H9 (cell line): ENCODE measurements at regions not wholly inside any gene's neighbourhood (a gene's known extent, or its start where the extent isn't known, plus 50 kb on each side); places are given as distances from the start of the nearest gene placed in this dataset.

Experiments
- DNase-seq: peaks from one replicate; pipeline ENCODE4 v3.0.0-alpha.2; 2017
- H2AFZ ChIP-seq: one replicate; pipeline ENCODE4 v1.6.1; 2013; ENCODE audit warnings: mild to moderate bottlenecking, low read length, control low read depth, moderate library complexity
- H2AK5ac ChIP-seq: 2 replicates; pipeline ENCODE4 v1.6.1; 2013; ENCODE audit warnings: low read length, control low read depth, mixed read lengths; ENCODE audit not compliant: insufficient read length
- H2BK120ac ChIP-seq: one replicate; pipeline ENCODE4 v1.6.1; 2013; ENCODE audit warnings: low read depth, mild to moderate bottlenecking, low read length, control low read depth, inconsistent platforms; ENCODE audit not compliant: poor library complexity, severe bottlenecking
- H2BK12ac ChIP-seq: 2 replicates; pipeline ENCODE4 v1.6.1; 2013; ENCODE audit warnings: low read length, control low read depth, mixed read lengths, low read depth; ENCODE audit not compliant: insufficient read length
- H2BK15ac ChIP-seq: 2 replicates; pipeline ENCODE4 v1.6.1; 2013; ENCODE audit warnings: low read depth, low read length, control low read depth
- H2BK20ac ChIP-seq: one replicate; pipeline ENCODE4 v1.6.1; 2013; ENCODE audit warnings: low read depth, mild to moderate bottlenecking, low read length, control low read depth, inconsistent platforms; ENCODE audit not compliant: poor library complexity, severe bottlenecking
- H2BK5ac ChIP-seq: 2 replicates; pipeline ENCODE4 v1.6.1; 2013; ENCODE audit warnings: low read length, control low read depth, mixed read lengths; ENCODE audit not compliant: insufficient read length
- H3K14ac ChIP-seq: 2 replicates; pipeline ENCODE4 v1.6.1; 2013; ENCODE audit warnings: low read length, control low read depth; ENCODE audit not compliant: insufficient read depth
- H3K18ac ChIP-seq: 2 replicates; pipeline ENCODE4 v1.6.1; 2013; ENCODE audit warnings: low read depth, mild to moderate bottlenecking, mixed read lengths, low read length, control low read depth; ENCODE audit not compliant: insufficient read length
- H3K23ac ChIP-seq: 2 replicates; pipeline ENCODE4 v1.6.1; 2013; ENCODE audit warnings: low read length, control low read depth, mixed read lengths, low read depth; ENCODE audit not compliant: insufficient read length
- H3K23me2 ChIP-seq: 2 replicates; pipeline ENCODE4 v1.6.1; 2013; ENCODE audit warnings: low read depth, mild to moderate bottlenecking, mixed read lengths, low read length, control low read depth; ENCODE audit not compliant: insufficient read length, poor library complexity, severe bottlenecking
- H3K27ac ChIP-seq: 2 replicates; pipeline ENCODE4 v1.5.1; 2013; ENCODE audit warnings: low read length, control low read depth, mixed read lengths, low read depth; ENCODE audit not compliant: insufficient read length
- H3K27me3 ChIP-seq: 2 replicates; pipeline ENCODE4 v1.6.1; 2013; ENCODE audit warnings: low read length, control low read depth, inconsistent platforms; ENCODE audit not compliant: insufficient read depth
- H3K4ac ChIP-seq: 2 replicates; pipeline ENCODE4 v1.6.1; 2013; ENCODE audit warnings: low read depth, mild to moderate bottlenecking, control low read depth, inconsistent platforms, low read length, moderate library complexity
- H3K4me1 ChIP-seq: 2 replicates; pipeline ENCODE4 v1.6.1; 2013; ENCODE audit warnings: low read length, control low read depth, inconsistent platforms; ENCODE audit not compliant: insufficient read depth
- H3K4me2 ChIP-seq: 2 replicates; pipeline ENCODE4 v1.6.1; 2013; ENCODE audit warnings: low read length, control low read depth, mixed read lengths; ENCODE audit not compliant: insufficient read length, insufficient read depth
- H3K56ac ChIP-seq: 2 replicates; pipeline ENCODE4 v1.6.1; 2013; ENCODE audit warnings: low read depth, mild to moderate bottlenecking, mixed read lengths, low read length, control low read depth; ENCODE audit not compliant: insufficient read length
- H3K79me1 ChIP-seq: 2 replicates; pipeline ENCODE4 v1.6.1; 2013; ENCODE audit warnings: low read depth, mild to moderate bottlenecking, moderate library complexity, low read length, control low read depth, inconsistent platforms; ENCODE audit not compliant: insufficient read depth, poor library complexity, severe bottlenecking
- H3K79me2 ChIP-seq: 2 replicates; pipeline ENCODE4 v1.6.1; 2013; ENCODE audit warnings: low read length, control low read depth, inconsistent platforms; ENCODE audit not compliant: insufficient read depth
- H3K9ac ChIP-seq: 2 replicates; pipeline ENCODE4 v1.6.1; 2013; ENCODE audit warnings: low read length, control low read depth, mixed read lengths; ENCODE audit not compliant: insufficient read length; ENCODE audit errors: extremely low read depth
- H3K9me3 ChIP-seq: one replicate; pipeline ENCODE4 v1.6.1; 2013; ENCODE audit warnings: low read depth, low read length, inconsistent platforms; ENCODE audit not compliant: control insufficient read depth
- H3T11ph ChIP-seq: one replicate; pipeline ENCODE4 v1.6.1; 2013; ENCODE audit warnings: mild to moderate bottlenecking, low read length, control low read depth, inconsistent platforms
- H4K20me1 ChIP-seq: one replicate; pipeline ENCODE4 v1.6.1; 2013; ENCODE audit not compliant: control insufficient read depth, insufficient read length, insufficient read depth
- H4K5ac ChIP-seq: 2 replicates; pipeline ENCODE4 v1.6.1; 2013; ENCODE audit warnings: low read depth, mild to moderate bottlenecking, mixed read lengths, low read length, control low read depth; ENCODE audit not compliant: insufficient read length
- H4K8ac ChIP-seq: replicated peaks from 2 replicates; pipeline ENCODE4 v1.6.1; 2013; ENCODE audit warnings: low read length, control low read depth, mixed read lengths, low read depth; ENCODE audit not compliant: insufficient read length
- H4K91ac ChIP-seq: 2 replicates; pipeline ENCODE4 v1.6.1; 2013; ENCODE audit warnings: low read depth, mild to moderate bottlenecking, moderate library complexity, mixed read lengths, low read length, control low read depth; ENCODE audit not compliant: insufficient read length
- H3K27ac Mint-ChIP-seq, 3 experiments: 2 replicates in 2 of 3; 3 replicates in 1 of 3; pipeline ENCODE4 v1.8.0; 2020 to 2021; ENCODE audit warnings: mixed read lengths in 3 of 3, mild to moderate bottlenecking in 1 of 3, moderate library complexity in 1 of 3
- H3K27me3 Mint-ChIP-seq: 2 replicates; pipeline ENCODE4 v1.8.0; 2021; ENCODE audit warnings: low read depth, mild to moderate bottlenecking, moderate library complexity, mixed read lengths
- H3K36me3 Mint-ChIP-seq, 3 experiments: 2 replicates in 2 of 3; 3 replicates in 1 of 3; pipeline ENCODE4 v1.8.0; 2020 to 2021; ENCODE audit warnings: low read depth in 3 of 3, mixed read lengths in 3 of 3; ENCODE audit not compliant: insufficient read depth in 1 of 3
- H3K4me1 Mint-ChIP-seq, 2 experiments: 2 replicates each; pipeline ENCODE4 v1.8.0; 2020; ENCODE audit warnings: mixed read lengths in 2 of 2
- H3K4me3 Mint-ChIP-seq, 2 experiments: 2 replicates in 1 of 2; 3 replicates in 1 of 2; pipeline ENCODE4 v1.8.0; 2020 to 2021; ENCODE audit warnings: mild to moderate bottlenecking in 2 of 2, mixed read lengths in 2 of 2, moderate library complexity in 1 of 2
- H3K9me3 Mint-ChIP-seq, 2 experiments: 2 replicates in 1 of 2; 3 replicates in 1 of 2; pipeline ENCODE4 v1.8.0; 2020; ENCODE audit warnings: mild to moderate bottlenecking in 2 of 2, mixed read lengths in 2 of 2, moderate library complexity in 1 of 2
- TF ChIP-seq, protein P1 (sequence below): fragments of 200-600 bp; sonication (generic); conservative IDR thresholded peaks from 3 replicates; pipeline ENCODE4 v1.8.0; 2021; ENCODE audit warnings: antibody characterized with exemption, mild to moderate bottlenecking

- Histone ChIP-seq H2AFZ (no peak overlapping the region), H2BK20ac (no peak overlapping the region), H3K79me1 (no peaks in the 10 kb centered on the region), H4K20me1 (no peaks in the 10 kb centered on the region), H3K79me2 (no peaks in the 10 kb centered on the region), H3K9ac (no peak overlapping the region), H2BK5ac (no peak overlapping the region), H2AK5ac (no peak overlapping the region), H3K56ac (no peak overlapping the region), H3K14ac (no peak overlapping the region), H4K5ac (no peak overlapping the region), H3K27me3 (no peaks in the 10 kb centered on the region), H4K8ac (no peak overlapping the region), H3K4ac (no peak overlapping the region), H3T11ph (no peak overlapping the region), H2BK15ac (no peak overlapping the region), H4K91ac (no peak overlapping the region), H3K23ac (no peak overlapping the region), H3K9me3 (no peaks in the 10 kb centered on the region), H3K4me2 (no peak overlapping the region), H3K4me1 (peaks cover 2% of the 10 kb centered on the region; the same call in 1 of the 2 replicates), H3K27ac (no peak overlapping the region), H2BK12ac (no peak overlapping the region), H3K23me2 (no peaks in the 10 kb centered on the region), H2BK120ac (no peak overlapping the region), H3K18ac (no peak overlapping the region)
- Mint-ChIP-seq H3K9me3 (no peaks in the 10 kb centered on the region), H3K27ac (peak overlapping the region in 2 of 3 experiments; percentile 10 to 49; a peak in 2 of 7 replicates), H3K4me3 (no peak overlapping the region), H3K36me3 (0 out of 7 replicates have a peak, but pooled peaks cover 0 to 4% (median 4%) of the 10 kb centered on the region in 3 experiments), H3K27me3 (no peaks in the 10 kb centered on the region), H3K4me1 (peaks cover 29 to 33% of the 10 kb centered on the region in 2 experiments)
- TF ChIP-seq, protein P1, sequence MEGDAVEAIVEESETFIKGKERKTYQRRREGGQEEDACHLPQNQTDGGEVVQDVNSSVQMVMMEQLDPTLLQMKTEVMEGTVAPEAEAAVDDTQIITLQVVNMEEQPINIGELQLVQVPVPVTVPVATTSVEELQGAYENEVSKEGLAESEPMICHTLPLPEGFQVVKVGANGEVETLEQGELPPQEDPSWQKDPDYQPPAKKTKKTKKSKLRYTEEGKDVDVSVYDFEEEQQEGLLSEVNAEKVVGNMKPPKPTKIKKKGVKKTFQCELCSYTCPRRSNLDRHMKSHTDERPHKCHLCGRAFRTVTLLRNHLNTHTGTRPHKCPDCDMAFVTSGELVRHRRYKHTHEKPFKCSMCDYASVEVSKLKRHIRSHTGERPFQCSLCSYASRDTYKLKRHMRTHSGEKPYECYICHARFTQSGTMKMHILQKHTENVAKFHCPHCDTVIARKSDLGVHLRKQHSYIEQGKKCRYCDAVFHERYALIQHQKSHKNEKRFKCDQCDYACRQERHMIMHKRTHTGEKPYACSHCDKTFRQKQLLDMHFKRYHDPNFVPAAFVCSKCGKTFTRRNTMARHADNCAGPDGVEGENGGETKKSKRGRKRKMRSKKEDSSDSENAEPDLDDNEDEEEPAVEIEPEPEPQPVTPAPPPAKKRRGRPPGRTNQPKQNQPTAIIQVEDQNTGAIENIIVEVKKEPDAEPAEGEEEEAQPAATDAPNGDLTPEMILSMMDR: no peak
- no peak for DNase-seq
These were observed 404.8 kb downstream of the LNPK start for GRCh38 chr2:175597286-175597685.
